Esophagus muscularis mucosa (tissue), 3 donors: ENCODE measurements at regions not wholly inside any gene's neighbourhood (a gene's known extent, or its start where the extent isn't known, plus 50 kb on each side); places are given as distances from the start of the nearest gene placed in this dataset.

ENCODE experiments used
- EP300 ChIP-seq: sonication (generic); formaldehyde crosslinking; IDR thresholded peaks from one replicate; pipeline ENCODE4 v1.6.1; 2017; ENCODE audit warnings: antibody characterized with exemption
- TF ChIP-seq, protein P1 (sequence below), 3 experiments: fragments of 200-600 bp in 2 of 3; fragments of 450-650 bp in 1 of 3; sonication (generic) in 2 of 3; IDR thresholded peaks; one replicate each; pipeline ENCODE4 v1.5.1; 2017 to 2019; ENCODE audit warnings: antibody characterized with exemption in 3 of 3, mild to moderate bottlenecking in 2 of 3, moderate library complexity in 1 of 3

DNA sequence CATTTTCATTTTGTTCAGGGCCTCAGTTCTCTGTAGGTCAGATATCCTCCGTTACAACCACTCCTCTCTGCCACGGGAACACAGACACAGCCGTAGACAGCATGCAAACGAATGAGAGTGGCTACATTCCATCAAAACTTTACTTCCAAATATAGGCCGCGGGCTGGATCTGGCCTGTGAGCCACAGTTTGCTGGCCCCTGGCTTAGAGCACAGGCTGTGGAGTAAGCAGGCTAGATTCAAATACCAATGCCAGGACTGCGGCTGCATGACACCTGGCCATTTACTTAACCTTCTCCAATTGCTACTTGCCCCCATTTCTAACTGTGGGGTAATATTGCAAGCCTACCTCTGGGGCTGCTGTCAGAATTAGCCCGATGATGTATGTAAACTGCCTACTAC lies 325.8 kb upstream of the POU3F3 start:
- no peak for TF ChIP-seq EP300
- TF ChIP-seq, protein P1, sequence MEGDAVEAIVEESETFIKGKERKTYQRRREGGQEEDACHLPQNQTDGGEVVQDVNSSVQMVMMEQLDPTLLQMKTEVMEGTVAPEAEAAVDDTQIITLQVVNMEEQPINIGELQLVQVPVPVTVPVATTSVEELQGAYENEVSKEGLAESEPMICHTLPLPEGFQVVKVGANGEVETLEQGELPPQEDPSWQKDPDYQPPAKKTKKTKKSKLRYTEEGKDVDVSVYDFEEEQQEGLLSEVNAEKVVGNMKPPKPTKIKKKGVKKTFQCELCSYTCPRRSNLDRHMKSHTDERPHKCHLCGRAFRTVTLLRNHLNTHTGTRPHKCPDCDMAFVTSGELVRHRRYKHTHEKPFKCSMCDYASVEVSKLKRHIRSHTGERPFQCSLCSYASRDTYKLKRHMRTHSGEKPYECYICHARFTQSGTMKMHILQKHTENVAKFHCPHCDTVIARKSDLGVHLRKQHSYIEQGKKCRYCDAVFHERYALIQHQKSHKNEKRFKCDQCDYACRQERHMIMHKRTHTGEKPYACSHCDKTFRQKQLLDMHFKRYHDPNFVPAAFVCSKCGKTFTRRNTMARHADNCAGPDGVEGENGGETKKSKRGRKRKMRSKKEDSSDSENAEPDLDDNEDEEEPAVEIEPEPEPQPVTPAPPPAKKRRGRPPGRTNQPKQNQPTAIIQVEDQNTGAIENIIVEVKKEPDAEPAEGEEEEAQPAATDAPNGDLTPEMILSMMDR (IDR thresholded peaks at IDR 0.05): no peak
